Fibroblast of villous mesenchyme (primary cell): ENCODE measurements at regions not wholly inside any gene's neighbourhood (a gene's known extent, or its start where the extent isn't known, plus 50 kb on each side); places are given as distances from the start of the nearest gene placed in this dataset.
A peak's percentile ranks its signal among the peaks of the same experiment; 100 is the strongest.

Source experiments
- DNase-seq: peaks from one replicate; pipeline ENCODE4 v3.0.0-alpha.2; 2010; ENCODE audit warnings: low read depth
- H3K4me3 ChIP-seq: 2 replicates; pipeline ENCODE4 v1.5.1; 2011; ENCODE audit warnings: low read depth, mild to moderate bottlenecking, low read length
- TF ChIP-seq, protein P1 (sequence below): IDR thresholded peaks from 2 replicates; pipeline ENCODE4 v1.5.1; 2012; ENCODE audit warnings: low read depth, mild to moderate bottlenecking, low read length; ENCODE audit not compliant: insufficient read depth

DNA sequence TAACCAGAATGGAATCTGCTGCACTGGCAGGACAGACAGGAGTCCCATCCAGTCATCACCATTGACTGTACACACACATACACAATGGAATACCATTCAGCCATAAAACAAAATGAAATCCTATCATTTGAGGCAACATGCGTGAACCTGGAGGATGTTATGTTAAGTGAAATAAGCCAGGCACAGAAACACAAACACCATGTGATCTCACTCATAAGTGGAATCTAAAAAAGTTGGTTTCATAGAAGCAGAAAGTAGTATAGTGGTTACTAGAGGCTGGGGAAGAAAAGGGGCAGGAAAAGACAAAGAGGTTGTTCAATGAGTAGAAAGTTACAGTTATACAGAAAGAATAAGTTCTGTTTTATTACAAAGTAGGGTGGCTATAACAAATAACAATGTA is 884.0 kb upstream of the ACO1 start:
- TF ChIP-seq, protein P1, sequence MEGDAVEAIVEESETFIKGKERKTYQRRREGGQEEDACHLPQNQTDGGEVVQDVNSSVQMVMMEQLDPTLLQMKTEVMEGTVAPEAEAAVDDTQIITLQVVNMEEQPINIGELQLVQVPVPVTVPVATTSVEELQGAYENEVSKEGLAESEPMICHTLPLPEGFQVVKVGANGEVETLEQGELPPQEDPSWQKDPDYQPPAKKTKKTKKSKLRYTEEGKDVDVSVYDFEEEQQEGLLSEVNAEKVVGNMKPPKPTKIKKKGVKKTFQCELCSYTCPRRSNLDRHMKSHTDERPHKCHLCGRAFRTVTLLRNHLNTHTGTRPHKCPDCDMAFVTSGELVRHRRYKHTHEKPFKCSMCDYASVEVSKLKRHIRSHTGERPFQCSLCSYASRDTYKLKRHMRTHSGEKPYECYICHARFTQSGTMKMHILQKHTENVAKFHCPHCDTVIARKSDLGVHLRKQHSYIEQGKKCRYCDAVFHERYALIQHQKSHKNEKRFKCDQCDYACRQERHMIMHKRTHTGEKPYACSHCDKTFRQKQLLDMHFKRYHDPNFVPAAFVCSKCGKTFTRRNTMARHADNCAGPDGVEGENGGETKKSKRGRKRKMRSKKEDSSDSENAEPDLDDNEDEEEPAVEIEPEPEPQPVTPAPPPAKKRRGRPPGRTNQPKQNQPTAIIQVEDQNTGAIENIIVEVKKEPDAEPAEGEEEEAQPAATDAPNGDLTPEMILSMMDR: no peak
- DNase-seq: no peak
- no peak overlapping the region for H3K4me3 ChIP-seq

DNA sequence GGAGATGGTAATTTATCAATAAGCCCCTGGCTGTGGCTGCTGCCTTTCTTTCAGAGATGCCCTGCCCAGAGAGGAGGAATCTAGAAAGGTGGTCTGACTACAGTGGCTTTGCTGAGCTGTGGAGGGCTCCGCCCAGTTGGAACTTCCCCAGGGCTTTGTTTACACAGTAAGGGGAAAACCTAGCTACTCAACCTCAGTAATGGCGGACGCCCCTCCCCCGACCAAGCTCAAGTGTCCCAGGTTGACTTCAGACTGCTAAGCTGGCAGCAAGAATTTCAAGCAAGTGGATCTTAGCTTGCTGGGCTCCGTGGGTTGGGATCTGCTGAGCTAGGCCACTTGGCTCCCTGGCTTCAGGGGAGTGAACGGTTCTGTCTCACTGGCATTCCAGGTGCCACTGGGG is 865.4 kb upstream of the ACO1 start:
- H3K4me3 ChIP-seq: no peak overlapping the region
- DNase-seq: no peak
- TF ChIP-seq, protein P1: no peak

DNA sequence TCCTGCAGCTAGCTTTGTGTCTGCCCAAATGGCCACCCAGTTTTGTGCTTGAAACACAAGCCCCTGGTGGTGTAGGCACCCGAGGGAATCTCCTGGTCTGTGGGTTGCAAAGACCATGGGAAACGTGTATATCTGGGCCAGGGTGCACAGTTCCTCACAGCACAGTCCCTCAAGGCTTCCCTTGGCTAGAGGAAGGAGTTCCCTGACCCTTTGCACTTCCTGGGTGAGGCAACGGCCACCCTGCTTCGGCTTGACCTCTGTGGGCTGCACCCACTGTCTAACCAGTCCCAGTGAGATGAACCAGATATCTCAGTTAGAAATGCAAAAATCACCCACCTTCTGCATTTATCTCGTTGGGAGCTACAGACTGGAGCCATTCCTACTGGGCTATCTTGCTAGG is 865.0 kb upstream of the ACO1 start:
- DNase-seq: no peak
- H3K4me3 ChIP-seq: no peak overlapping the region
- TF ChIP-seq, protein P1: no peak

DNA sequence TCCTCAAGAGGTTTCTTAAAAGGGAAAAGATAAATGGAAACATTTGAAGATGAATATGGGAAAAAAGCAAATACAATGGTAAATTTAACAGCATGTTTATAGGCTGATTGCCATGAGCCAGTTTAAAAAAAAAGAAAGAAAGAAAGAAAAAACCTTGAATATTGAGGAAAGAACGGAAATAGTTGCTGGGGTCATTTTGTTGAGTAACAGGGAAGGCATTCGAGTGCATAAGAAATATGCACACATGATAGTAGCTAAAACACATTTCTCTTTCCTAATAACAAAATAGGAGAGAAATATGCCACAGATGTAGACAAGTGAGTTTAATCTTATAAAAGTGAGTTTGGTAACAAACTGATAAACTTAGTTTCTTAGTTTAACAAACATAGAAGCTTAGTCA is 864.6 kb upstream of the ACO1 start:
- peak; percentile 48 for DNase-seq
- TF ChIP-seq, protein P1: no peak
- H3K4me3 ChIP-seq: no peak overlapping the region

DNA sequence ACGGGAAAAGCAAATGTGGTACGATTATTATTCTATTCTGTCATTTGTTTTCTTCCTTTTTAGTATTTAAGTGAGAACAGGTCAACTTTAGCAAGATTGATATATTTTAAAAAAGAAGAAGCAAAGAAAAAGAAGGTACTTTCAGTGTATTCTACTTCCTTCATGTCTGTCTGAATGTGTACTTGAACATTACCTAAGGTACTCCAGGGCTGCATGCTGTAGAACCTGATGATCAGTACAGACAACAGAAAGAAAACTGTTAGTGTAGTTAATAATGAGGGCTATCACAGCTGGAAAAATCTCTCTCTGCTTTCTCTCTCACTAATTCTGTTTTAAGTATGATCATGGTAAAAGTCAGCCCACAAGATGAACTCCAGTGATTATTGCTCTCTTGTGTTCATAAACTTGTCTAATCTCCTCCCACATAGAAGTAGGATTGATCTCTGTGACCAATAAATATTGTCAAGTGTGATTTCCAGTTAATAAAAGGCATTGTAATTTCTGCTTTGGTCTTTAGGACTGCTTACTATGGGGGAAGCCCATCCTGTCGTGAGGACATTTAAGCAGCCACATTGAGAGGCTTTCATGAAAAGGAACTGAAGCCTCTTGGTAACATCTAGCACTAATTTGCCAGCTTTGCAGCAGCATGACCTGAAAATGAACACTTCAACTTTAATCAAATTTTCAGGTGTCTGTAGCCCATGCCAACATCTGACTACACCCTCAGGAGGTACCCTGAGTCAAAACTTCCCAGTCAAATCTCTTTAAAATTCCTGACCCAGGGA is 864.0 kb upstream of the ACO1 start:
- DNase-seq: no peak
- no peak overlapping the region for H3K4me3 ChIP-seq
- TF ChIP-seq, protein P1: no peak

DNA sequence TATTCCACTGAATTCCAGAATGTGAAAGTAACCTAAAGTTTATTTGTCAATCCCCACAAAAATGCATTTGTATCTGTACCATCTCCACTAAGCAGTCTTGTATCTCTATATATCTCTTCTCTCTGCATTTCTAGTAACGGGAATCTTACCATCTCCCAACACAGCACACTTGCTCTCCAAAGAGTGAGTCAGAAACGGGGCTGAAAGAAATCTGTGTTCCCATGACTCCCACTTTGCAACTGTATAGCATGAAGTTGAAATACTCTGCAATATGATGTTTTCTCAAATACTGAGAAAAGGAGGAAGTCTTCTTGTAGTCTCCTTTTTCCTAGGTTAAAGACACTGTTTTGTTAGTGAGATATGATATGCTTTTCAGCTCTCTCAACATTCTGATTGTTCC is 848.8 kb upstream of the ACO1 start:
- DNase-seq: peak; percentile 10
- H3K4me3 ChIP-seq: no peak overlapping the region
- TF ChIP-seq, protein P1: no peak

DNA sequence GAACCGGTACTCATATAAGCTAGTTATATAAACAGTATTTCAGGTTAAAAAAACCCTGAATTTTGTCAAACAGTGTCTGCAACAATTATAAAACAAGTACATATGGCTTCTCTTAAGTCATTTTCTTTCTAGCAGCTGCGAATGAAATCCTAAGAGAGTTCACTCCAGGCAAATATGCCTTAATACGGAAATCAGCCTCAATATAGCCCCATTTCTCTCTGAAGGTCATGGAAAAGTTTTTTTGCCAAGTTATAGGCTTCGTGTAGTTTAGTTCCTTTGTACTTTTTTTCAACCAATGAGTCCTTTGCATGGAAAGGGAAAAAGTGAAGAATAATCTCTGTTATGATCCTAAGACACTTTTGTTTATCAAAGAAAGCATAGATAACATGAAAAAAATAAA is 848.0 kb upstream of the ACO1 start:
- DNase-seq: no peak
- TF ChIP-seq, protein P1: no peak
- no peak overlapping the region for H3K4me3 ChIP-seq
